OCI-LY7 (cell line): ENCODE measurements at regions not wholly inside any gene's neighbourhood (a gene's known extent, or its start where the extent isn't known, plus 50 kb on each side); places are given as distances from the start of the nearest gene placed in this dataset.

Experiments used
- BruUV-seq: library from RNA; stranded (reverse); fragments of 400-500 nt; replicated peaks from 2 replicates; lab custom pipeline; 2021; lab: Mats Ljungman, UMichigan
- CTCF ChIA-PET: fragments of 300-600 bp; sonication (Branson Sonifier 250); formaldehyde crosslinking; loops from one replicate; lab custom pipeline; 2022; ENCODE audit warnings: antibody characterized with exemption; ENCODE audit not compliant: unreplicated experiment; lab: Charles Lee
- POLR2A ChIA-PET: fragments of 300-600 bp; sonication (Branson Sonifier 250); formaldehyde crosslinking; loops from one replicate; lab custom pipeline; 2022; ENCODE audit warnings: antibody characterized with exemption; lab: Charles Lee
- DNase-seq: peaks from one replicate; pipeline ENCODE4 v3.0.0-alpha.2; 2015; ENCODE audit warnings: low spot score
- H2AFZ ChIP-seq: fragments of 200-600 bp; sonication (generic), shearing (Covaris generic); 2 replicates; pipeline ENCODE4 v1.6.1; 2014; ENCODE audit warnings: mild to moderate bottlenecking, antibody characterized with exemption, low read length, moderate library complexity
- H3K27ac ChIP-seq: fragments of 200-600 bp; sonication (generic); 2 replicates; pipeline ENCODE4 v1.5.1; 2014; ENCODE audit warnings: mixed run types, low read depth, mild to moderate bottlenecking, moderate library complexity, low read length, inconsistent platforms; ENCODE audit not compliant: poor library complexity, severe bottlenecking
- H3K36me3 ChIP-seq: fragments of 200-600 bp; sonication (generic); 2 replicates; pipeline ENCODE4 v1.6.1; 2014; ENCODE audit warnings: mild to moderate bottlenecking, antibody characterized with exemption, low read length, moderate library complexity, mixed read lengths; ENCODE audit not compliant: insufficient read depth
- H3K4me1 ChIP-seq: fragments of 200-600 bp; sonication (generic); 2 replicates; pipeline ENCODE4 v1.5.1; 2014; ENCODE audit warnings: mild to moderate bottlenecking, low read length; ENCODE audit not compliant: insufficient read depth, poor library complexity, severe bottlenecking
- H3K4me2 ChIP-seq: fragments of 200-600 bp; sonication (generic); 2 replicates; pipeline ENCODE4 v1.6.1; 2014; ENCODE audit warnings: mild to moderate bottlenecking, low read length
- H3K4me3 ChIP-seq: fragments of 200-600 bp; sonication (generic); 2 replicates; pipeline ENCODE4 v1.5.1; 2014; ENCODE audit warnings: mild to moderate bottlenecking, low read depth, low read length; ENCODE audit not compliant: poor library complexity, severe bottlenecking
- H3K79me2 ChIP-seq: fragments of 200-600 bp; sonication (generic); 2 replicates; pipeline ENCODE4 v1.6.1; 2016; ENCODE audit warnings: low read depth, mild to moderate bottlenecking, low read length, moderate library complexity, mixed read lengths; ENCODE audit not compliant: insufficient read depth
- H3K9me2 ChIP-seq: fragments of 200-600 bp; sonication (generic); 2 replicates; pipeline ENCODE4 v1.6.1; 2016; ENCODE audit warnings: mild to moderate bottlenecking, low read length, mixed read lengths; ENCODE audit not compliant: insufficient read depth
- H3K9me3 ChIP-seq: fragments of 200-600 bp; sonication (generic); 2 replicates; pipeline ENCODE4 v1.6.1; 2014; ENCODE audit warnings: mild to moderate bottlenecking, mixed run types, low read length, mixed read lengths
- H4K20me1 ChIP-seq: fragments of 200-600 bp; sonication (generic); 2 replicates; pipeline ENCODE4 v1.6.1; 2014; ENCODE audit warnings: mild to moderate bottlenecking, antibody characterized with exemption, low read length, moderate library complexity, mixed read lengths; ENCODE audit not compliant: insufficient read depth
- CTCF ChIP-seq: fragments of 200-600 bp; sonication (generic); conservative IDR thresholded peaks from 2 replicates; pipeline ENCODE4 v1.5.1; 2014; ENCODE audit warnings: mild to moderate bottlenecking, antibody characterized with exemption, low read length, moderate library complexity, mixed read lengths
- EZH2phosphoT487 ChIP-seq: fragments of 200-600 bp; sonication (generic); IDR thresholded peaks from 2 replicates; pipeline ENCODE4 v1.6.1; 2018; ENCODE audit warnings: low read depth, borderline replicate concordance, mild to moderate bottlenecking, mixed run types, antibody characterized with exemption, low read length, moderate library complexity, mixed read lengths
- intact Hi-C: fragments of 100-400 bp; cut with micrococcal nuclease; formaldehyde crosslinking; loops from one replicate; pipeline ENCODE4 v1.10.0; 2022; ENCODE audit not compliant: unreplicated experiment

- no peak overlapping the region for H3K4me3 ChIP-seq
- H2AFZ ChIP-seq = no peak overlapping the region
- H3K79me2 ChIP-seq = no peaks in the 10 kb centered on the region
- no peak overlapping the region for H3K27ac ChIP-seq
- H3K36me3 ChIP-seq = no peaks in the 10 kb centered on the region
- no peaks in the 10 kb centered on the region for H3K4me1 ChIP-seq
- intact Hi-C loops = no loop called here
- no peaks in the 10 kb centered on the region for H3K9me3 ChIP-seq
- CTCF ChIA-PET = interaction anchor here (0.7 kb wide), 1 partner anchor 12 kb away, joined by 3 read pairs; no protein-coding TSS in a partner anchor
- no TSS peak for BruUV-seq
- H4K20me1 ChIP-seq = no peaks in the 10 kb centered on the region
- DNase-seq = no peak
- TF ChIP-seq EZH2phosphoT487 (no peak), CTCF (no peak)
- H3K9me2 ChIP-seq = no peaks in the 10 kb centered on the region
- H3K4me2 ChIP-seq = no peak overlapping the region
- POLR2A ChIA-PET = no interaction called here
Measured at GRCh38 chr16:79892278-79892677, 291.7 kb upstream of the MAF start.

GRCh38 chr16:79891458-79891857, 290.9 kb upstream of the MAF start:
- H2AFZ ChIP-seq = no peak overlapping the region
- BruUV-seq = no TSS peak
- no peaks in the 10 kb centered on the region for H3K4me1 ChIP-seq
- H3K27ac ChIP-seq = no peak overlapping the region
- no peak overlapping the region for H3K4me2 ChIP-seq
- no peak overlapping the region for H3K4me3 ChIP-seq
- POLR2A ChIA-PET = no interaction called here
- no peaks in the 10 kb centered on the region for H3K9me2 ChIP-seq
- H3K79me2 ChIP-seq = no peaks in the 10 kb centered on the region
- intact Hi-C loops = no loop called here
- no peak for DNase-seq
- TF ChIP-seq CTCF (no peak), EZH2phosphoT487 (no peak)
- no peaks in the 10 kb centered on the region for H4K20me1 ChIP-seq
- CTCF ChIA-PET = no interaction called here
- no peaks in the 10 kb centered on the region for H3K9me3 ChIP-seq
- H3K36me3 ChIP-seq = no peaks in the 10 kb centered on the region

- CTCF ChIA-PET = no interaction called here
- no peaks in the 10 kb centered on the region for H4K20me1 ChIP-seq
- no peak for DNase-seq
Measured at GRCh38 chr16:79887541-79888540, 287.3 kb upstream of the MAF start.

More at GRCh38 chr16:79887541-79888540, 287.3 kb upstream of the MAF start:
- Histone ChIP-seq H3K79me2 (no peaks in the 10 kb centered on the region), H3K9me2 (no peaks in the 10 kb centered on the region), H3K4me1 (no peaks in the 10 kb centered on the region), H3K27ac (no peak overlapping the region), H3K36me3 (no peaks in the 10 kb centered on the region), H3K4me2 (no peak overlapping the region), H3K4me3 (no peak overlapping the region), H2AFZ (no peak overlapping the region), H3K9me3 (no peaks in the 10 kb centered on the region)
- POLR2A ChIA-PET = no interaction called here
- TF ChIP-seq EZH2phosphoT487 (no peak), CTCF (no peak)
- no TSS peak for BruUV-seq
- intact Hi-C loops = no loop called here
